OCI-LY3 (cell line): ENCODE measurements at regions not wholly inside any gene's neighbourhood (a gene's known extent, or its start where the extent isn't known, plus 50 kb on each side); places are given as distances from the start of the nearest gene placed in this dataset.

ENCODE experiments used
- EZH2phosphoT487 ChIP-seq: fragments of 200-600 bp; shearing (Covaris generic); IDR thresholded peaks from 2 replicates; pipeline ENCODE4 v1.6.1; 2018; ENCODE audit warnings: antibody characterized with exemption, mixed run types, low read depth
- TF ChIP-seq, protein P1 (sequence below): fragments of 200-600, 300-600 bp; sonication (generic); IDR thresholded peaks from 2 replicates; pipeline ENCODE4 v1.5.1; 2014; ENCODE audit warnings: antibody characterized with exemption, low read length, low read depth

DNA sequence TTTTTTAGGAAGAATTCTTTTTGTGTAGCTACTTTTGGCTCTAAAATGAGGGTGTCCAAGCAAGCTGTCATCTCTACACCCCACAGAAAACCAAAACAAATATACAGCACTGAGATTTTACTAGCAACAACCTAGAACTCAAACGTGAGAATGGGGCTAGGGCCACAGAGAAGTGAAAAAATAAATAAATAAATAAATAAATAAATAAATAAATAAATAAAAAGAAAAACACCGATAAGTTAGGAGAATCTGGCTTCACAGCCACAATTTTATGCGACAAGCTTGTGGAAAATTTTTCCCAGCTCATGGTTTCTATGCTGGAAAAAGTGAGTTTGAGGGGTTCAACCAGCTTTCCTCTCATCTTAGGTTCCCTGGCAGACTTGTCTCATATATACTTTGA, 324.6 kb upstream of the TACR3 start:
- TF ChIP-seq, protein P1, sequence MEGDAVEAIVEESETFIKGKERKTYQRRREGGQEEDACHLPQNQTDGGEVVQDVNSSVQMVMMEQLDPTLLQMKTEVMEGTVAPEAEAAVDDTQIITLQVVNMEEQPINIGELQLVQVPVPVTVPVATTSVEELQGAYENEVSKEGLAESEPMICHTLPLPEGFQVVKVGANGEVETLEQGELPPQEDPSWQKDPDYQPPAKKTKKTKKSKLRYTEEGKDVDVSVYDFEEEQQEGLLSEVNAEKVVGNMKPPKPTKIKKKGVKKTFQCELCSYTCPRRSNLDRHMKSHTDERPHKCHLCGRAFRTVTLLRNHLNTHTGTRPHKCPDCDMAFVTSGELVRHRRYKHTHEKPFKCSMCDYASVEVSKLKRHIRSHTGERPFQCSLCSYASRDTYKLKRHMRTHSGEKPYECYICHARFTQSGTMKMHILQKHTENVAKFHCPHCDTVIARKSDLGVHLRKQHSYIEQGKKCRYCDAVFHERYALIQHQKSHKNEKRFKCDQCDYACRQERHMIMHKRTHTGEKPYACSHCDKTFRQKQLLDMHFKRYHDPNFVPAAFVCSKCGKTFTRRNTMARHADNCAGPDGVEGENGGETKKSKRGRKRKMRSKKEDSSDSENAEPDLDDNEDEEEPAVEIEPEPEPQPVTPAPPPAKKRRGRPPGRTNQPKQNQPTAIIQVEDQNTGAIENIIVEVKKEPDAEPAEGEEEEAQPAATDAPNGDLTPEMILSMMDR, result no peak
- no peak for TF ChIP-seq EZH2phosphoT487
